ENCODE measurements at regions not wholly inside any gene's neighbourhood (a gene's known extent, or its start where the extent isn't known, plus 50 kb on each side); places are given as distances from the start of the nearest gene placed in this dataset.

GRCh38 chr2:122172812-122173211 lies 417.4 kb downstream of the TSN start:
- H3K4me3 Mint-ChIP-seq = no peak overlapping the region
- H3K36me3 Mint-ChIP-seq (ENCODE audit: low read depth) = no peaks in the 10 kb centered on the region
- TF ChIP-seq CTCF (IDR thresholded peaks at IDR 0.05; ENCODE audit: unreplicated experiment in 3 of 3) = no peak
- no peaks in the 10 kb centered on the region for H3K27me3 Mint-ChIP-seq (ENCODE audit: low read depth)
- H3K27ac Mint-ChIP-seq = no peak overlapping the region
- no peaks in the 10 kb centered on the region for H3K9me3 Mint-ChIP-seq
- H3K4me1 Mint-ChIP-seq = peaks cover 1% of the 10 kb centered on the region

- Mint-ChIP-seq H3K4me3 (no peak overlapping the region), H3K27me3 (ENCODE audit: low read depth) (no peaks in the 10 kb centered on the region), H3K27ac (no peak overlapping the region), H3K4me1 (no peaks in the 10 kb centered on the region), H3K36me3 (ENCODE audit: low read depth) (no peaks in the 10 kb centered on the region), H3K9me3 (no peaks in the 10 kb centered on the region)
- no peak for TF ChIP-seq CTCF (IDR thresholded peaks at IDR 0.05; ENCODE audit: unreplicated experiment in 3 of 3)
These were observed 418.6 kb downstream of the TSN start for GRCh38 chr2:122174061-122174460.

GRCh38 chr2:122179492-122180165 lies 424.2 kb downstream of the TSN start:
- H3K27me3 Mint-ChIP-seq (ENCODE audit: low read depth) = no peaks in the 10 kb centered on the region
- peak overlapping the region in 2 of 3 experiments; percentile 23 to 44 for H3K27ac Mint-ChIP-seq
- no peak for TF ChIP-seq CTCF (IDR thresholded peaks at IDR 0.05; ENCODE audit: unreplicated experiment in 3 of 3)
- no peaks in the 10 kb centered on the region for H3K36me3 Mint-ChIP-seq (ENCODE audit: low read depth)
- peaks cover 7% of the 10 kb centered on the region for H3K4me1 Mint-ChIP-seq
- no peak overlapping the region for H3K4me3 Mint-ChIP-seq
- peaks cover 11% of the 10 kb centered on the region for H3K9me3 Mint-ChIP-seq

GRCh38 chr2:122180972-122181371 lies 425.5 kb downstream of the TSN start:
- TF ChIP-seq CTCF (IDR thresholded peaks at IDR 0.05; ENCODE audit: unreplicated experiment in 3 of 3) = no peak
- Mint-ChIP-seq H3K36me3 (ENCODE audit: low read depth) (no peaks in the 10 kb centered on the region), H3K27me3 (ENCODE audit: low read depth) (no peaks in the 10 kb centered on the region), H3K27ac (no peak overlapping the region), H3K4me1 (peaks cover 7% of the 10 kb centered on the region), H3K9me3 (peaks cover 11% of the 10 kb centered on the region), H3K4me3 (no peak overlapping the region)

GRCh38 chr2:122182616-122183355 lies 427.3 kb downstream of the TSN start:
- no peak overlapping the region for H3K4me3 Mint-ChIP-seq
- no peaks in the 10 kb centered on the region for H3K27me3 Mint-ChIP-seq (ENCODE audit: low read depth)
- H3K9me3 Mint-ChIP-seq = peaks cover 11% of the 10 kb centered on the region
- H3K36me3 Mint-ChIP-seq (ENCODE audit: low read depth) = no peaks in the 10 kb centered on the region
- no peak overlapping the region for H3K27ac Mint-ChIP-seq
- TF ChIP-seq CTCF (IDR thresholded peaks at IDR 0.05; ENCODE audit: unreplicated experiment in 3 of 3) = no peak
- H3K4me1 Mint-ChIP-seq = peaks cover 7% of the 10 kb centered on the region

GRCh38 chr2:122183890-122184289 lies 428.4 kb downstream of the TSN start:
- H3K27ac Mint-ChIP-seq = no peak overlapping the region
- no peak overlapping the region for H3K4me3 Mint-ChIP-seq
- peaks cover 7% of the 10 kb centered on the region for H3K4me1 Mint-ChIP-seq
- no peak for TF ChIP-seq CTCF (IDR thresholded peaks at IDR 0.05; ENCODE audit: unreplicated experiment in 3 of 3)
- no peaks in the 10 kb centered on the region for H3K36me3 Mint-ChIP-seq (ENCODE audit: low read depth)
- peaks cover 11% of the 10 kb centered on the region for H3K9me3 Mint-ChIP-seq
- H3K27me3 Mint-ChIP-seq (ENCODE audit: low read depth) = peaks cover 7% of the 10 kb centered on the region
